ENCODE measurements at regions not wholly inside any gene's neighbourhood (a gene's known extent, or its start where the extent isn't known, plus 50 kb on each side); places are given as distances from the start of the nearest gene placed in this dataset.

DNA sequence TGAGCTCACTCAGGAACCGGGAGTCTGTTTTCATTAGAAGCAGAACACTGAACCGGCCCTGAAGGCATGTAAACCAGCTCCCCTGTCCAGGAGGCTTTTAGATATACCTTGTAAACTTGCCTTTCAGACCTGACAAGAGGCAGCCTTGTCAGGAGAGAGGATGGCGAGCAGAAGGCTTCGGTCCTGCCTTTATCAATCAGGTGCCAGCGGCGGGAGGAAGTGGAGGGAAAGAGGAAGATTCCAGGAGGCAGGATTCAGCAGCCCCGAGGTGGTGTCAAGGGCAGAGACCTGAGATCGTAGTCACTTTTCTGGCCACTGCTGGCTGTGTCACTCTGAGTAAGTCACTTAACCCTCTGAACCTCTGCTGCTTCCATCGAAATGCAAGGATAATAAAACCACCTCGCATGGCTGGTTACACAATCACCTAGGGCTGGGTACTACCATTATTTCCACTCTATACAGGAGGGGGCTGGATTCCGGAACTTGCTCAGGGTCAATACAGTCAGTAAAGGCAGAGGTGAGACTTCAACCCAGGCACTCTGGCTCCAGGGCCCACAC lies 181.0 kb downstream of the CHST1 start:
- TF ChIP-seq, protein P1, sequence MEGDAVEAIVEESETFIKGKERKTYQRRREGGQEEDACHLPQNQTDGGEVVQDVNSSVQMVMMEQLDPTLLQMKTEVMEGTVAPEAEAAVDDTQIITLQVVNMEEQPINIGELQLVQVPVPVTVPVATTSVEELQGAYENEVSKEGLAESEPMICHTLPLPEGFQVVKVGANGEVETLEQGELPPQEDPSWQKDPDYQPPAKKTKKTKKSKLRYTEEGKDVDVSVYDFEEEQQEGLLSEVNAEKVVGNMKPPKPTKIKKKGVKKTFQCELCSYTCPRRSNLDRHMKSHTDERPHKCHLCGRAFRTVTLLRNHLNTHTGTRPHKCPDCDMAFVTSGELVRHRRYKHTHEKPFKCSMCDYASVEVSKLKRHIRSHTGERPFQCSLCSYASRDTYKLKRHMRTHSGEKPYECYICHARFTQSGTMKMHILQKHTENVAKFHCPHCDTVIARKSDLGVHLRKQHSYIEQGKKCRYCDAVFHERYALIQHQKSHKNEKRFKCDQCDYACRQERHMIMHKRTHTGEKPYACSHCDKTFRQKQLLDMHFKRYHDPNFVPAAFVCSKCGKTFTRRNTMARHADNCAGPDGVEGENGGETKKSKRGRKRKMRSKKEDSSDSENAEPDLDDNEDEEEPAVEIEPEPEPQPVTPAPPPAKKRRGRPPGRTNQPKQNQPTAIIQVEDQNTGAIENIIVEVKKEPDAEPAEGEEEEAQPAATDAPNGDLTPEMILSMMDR (IDR thresholded peaks at IDR 0.05; ENCODE audit: insufficient read depth, low read length): no peak
- no peak for TF ChIP-seq POLR2AphosphoS5 (IDR thresholded peaks at IDR 0.05; ENCODE audit: low read depth)
- no peak for TF ChIP-seq GABPA (IDR thresholded peaks at IDR 0.05; ENCODE audit: low read depth)

Data from HL-60 (cell line).